ENCODE measurements at regions not wholly inside any gene's neighbourhood (a gene's known extent, or its start where the extent isn't known, plus 50 kb on each side); places are given as distances from the start of the nearest gene placed in this dataset.

- intact Hi-C loops (cut with micrococcal nuclease; ENCODE audit: unreplicated experiment) (no loop called here), in situ Hi-C loops (cut with HindIII; ENCODE audit: low pct_unique_long_range_greater_than_20kb, low sequenced_read_pairs) (no loop called here)
- ChIA-PET POLR2A (no interaction called here), CTCF (no interaction called here)
- TF ChIP-seq REST (IDR thresholded peaks at IDR 0.05; ENCODE audit: insufficient read depth in 1 of 2, low read depth in 2 of 2, low read length in 1 of 2) (no peak), SIN3A (IDR thresholded peaks at IDR 0.05; ENCODE audit: borderline replicate concordance, insufficient read depth, low read depth, low read length) (no peak), CTCF (IDR thresholded peaks at IDR 0.05) (no peak), TCF7L2 (IDR thresholded peaks at IDR 0.05; ENCODE audit: low read depth, low read length) (no peak), POLR2AphosphoS5 (IDR thresholded peaks at IDR 0.05; ENCODE audit: low read depth, low read length) (no peak)
- Histone ChIP-seq H3K27me3 (ENCODE audit: control insufficient read depth, insufficient read depth, low read length) (no peaks in the 10 kb centered on the region), H3K4me3 (ENCODE audit: low read depth in 2 of 2, low read length in 2 of 2) (no peak overlapping the region), H3K4me1 (ENCODE audit: control insufficient read depth, insufficient read depth, low read length) (no peaks in the 10 kb centered on the region), H3K9me3 (ENCODE audit: control insufficient read depth, insufficient read depth, low read depth, low read length) (no peaks in the 10 kb centered on the region), H3K27ac (ENCODE audit: low read length) (no peak overlapping the region), H3K36me3 (ENCODE audit: control insufficient read depth, insufficient read depth, low read length) (no peaks in the 10 kb centered on the region)
- BruUV-seq (replicated peaks) = no TSS peak
- ATAC-seq = no peak
- DNase-seq (ENCODE audit: low read depth, low spot score) = no peak
These were observed 249.8 kb upstream of the FSHR start for GRCh38 chr2:49404108-49404507.

- ATAC-seq = no peak
- CTCF ChIA-PET = no interaction called here
These were observed 249.3 kb upstream of the FSHR start for GRCh38 chr2:49403637-49404036.

More at GRCh38 chr2:49403637-49404036, 249.3 kb upstream of the FSHR start:
- H3K27me3 ChIP-seq (ENCODE audit: control insufficient read depth, insufficient read depth, low read length) = no peaks in the 10 kb centered on the region
- H3K4me3 ChIP-seq (ENCODE audit: low read depth in 2 of 2, low read length in 2 of 2) = no peak overlapping the region
- in situ Hi-C loops (cut with HindIII; ENCODE audit: low pct_unique_long_range_greater_than_20kb, low sequenced_read_pairs) (no loop called here), intact Hi-C loops (cut with micrococcal nuclease; ENCODE audit: unreplicated experiment) (no loop called here)
- BruUV-seq (replicated peaks) = no TSS peak
- POLR2A ChIA-PET = no interaction called here
- TF ChIP-seq CTCF (IDR thresholded peaks at IDR 0.05) (no peak), TCF7L2 (IDR thresholded peaks at IDR 0.05; ENCODE audit: low read depth, low read length) (no peak), SIN3A (IDR thresholded peaks at IDR 0.05; ENCODE audit: borderline replicate concordance, insufficient read depth, low read depth, low read length) (no peak), POLR2AphosphoS5 (IDR thresholded peaks at IDR 0.05; ENCODE audit: low read depth, low read length) (no peak), REST (IDR thresholded peaks at IDR 0.05; ENCODE audit: insufficient read depth in 1 of 2, low read depth in 2 of 2, low read length in 1 of 2) (no peak)
- H3K36me3 ChIP-seq (ENCODE audit: control insufficient read depth, insufficient read depth, low read length) = no peaks in the 10 kb centered on the region
- DNase-seq (ENCODE audit: low read depth, low spot score) = no peak
- H3K9me3 ChIP-seq (ENCODE audit: control insufficient read depth, insufficient read depth, low read depth, low read length) = no peaks in the 10 kb centered on the region
- no peak overlapping the region for H3K27ac ChIP-seq (ENCODE audit: low read length)
- no peaks in the 10 kb centered on the region for H3K4me1 ChIP-seq (ENCODE audit: control insufficient read depth, insufficient read depth, low read length)

All from Panc1 (cell line).